ENCODE measurements at regions not wholly inside any gene's neighbourhood (a gene's known extent, or its start where the extent isn't known, plus 50 kb on each side); places are given as distances from the start of the nearest gene placed in this dataset.

DNA sequence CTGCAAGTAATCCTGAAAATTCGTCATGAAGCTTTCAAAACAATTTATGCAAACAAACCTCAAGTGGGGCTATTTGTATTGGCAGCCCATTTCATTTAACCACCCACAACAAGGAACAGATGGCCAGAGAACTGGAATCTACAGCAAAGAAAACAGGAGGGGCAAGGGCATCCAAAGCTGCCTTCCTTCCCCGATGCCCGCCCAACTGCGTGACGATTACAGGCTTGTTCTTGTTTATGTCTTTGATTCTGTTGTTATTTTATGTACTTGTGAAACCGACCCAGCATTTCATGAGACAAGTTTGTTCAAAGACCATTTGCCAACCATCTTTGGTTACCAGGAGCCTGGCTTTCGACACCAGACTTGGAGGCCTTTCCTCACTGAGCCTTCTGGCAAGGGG, 59.1 kb upstream of the IRX6 start:
- TF ChIP-seq, protein P1, sequence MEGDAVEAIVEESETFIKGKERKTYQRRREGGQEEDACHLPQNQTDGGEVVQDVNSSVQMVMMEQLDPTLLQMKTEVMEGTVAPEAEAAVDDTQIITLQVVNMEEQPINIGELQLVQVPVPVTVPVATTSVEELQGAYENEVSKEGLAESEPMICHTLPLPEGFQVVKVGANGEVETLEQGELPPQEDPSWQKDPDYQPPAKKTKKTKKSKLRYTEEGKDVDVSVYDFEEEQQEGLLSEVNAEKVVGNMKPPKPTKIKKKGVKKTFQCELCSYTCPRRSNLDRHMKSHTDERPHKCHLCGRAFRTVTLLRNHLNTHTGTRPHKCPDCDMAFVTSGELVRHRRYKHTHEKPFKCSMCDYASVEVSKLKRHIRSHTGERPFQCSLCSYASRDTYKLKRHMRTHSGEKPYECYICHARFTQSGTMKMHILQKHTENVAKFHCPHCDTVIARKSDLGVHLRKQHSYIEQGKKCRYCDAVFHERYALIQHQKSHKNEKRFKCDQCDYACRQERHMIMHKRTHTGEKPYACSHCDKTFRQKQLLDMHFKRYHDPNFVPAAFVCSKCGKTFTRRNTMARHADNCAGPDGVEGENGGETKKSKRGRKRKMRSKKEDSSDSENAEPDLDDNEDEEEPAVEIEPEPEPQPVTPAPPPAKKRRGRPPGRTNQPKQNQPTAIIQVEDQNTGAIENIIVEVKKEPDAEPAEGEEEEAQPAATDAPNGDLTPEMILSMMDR (IDR thresholded peaks at IDR 0.05) = no peak
- TF ChIP-seq POLR2A (IDR thresholded peaks at IDR 0.05) = no peak

All from testis (tissue), 2 donors.